ENCODE measurements at regions not wholly inside any gene's neighbourhood (a gene's known extent, or its start where the extent isn't known, plus 50 kb on each side); places are given as distances from the start of the nearest gene placed in this dataset.

DNA sequence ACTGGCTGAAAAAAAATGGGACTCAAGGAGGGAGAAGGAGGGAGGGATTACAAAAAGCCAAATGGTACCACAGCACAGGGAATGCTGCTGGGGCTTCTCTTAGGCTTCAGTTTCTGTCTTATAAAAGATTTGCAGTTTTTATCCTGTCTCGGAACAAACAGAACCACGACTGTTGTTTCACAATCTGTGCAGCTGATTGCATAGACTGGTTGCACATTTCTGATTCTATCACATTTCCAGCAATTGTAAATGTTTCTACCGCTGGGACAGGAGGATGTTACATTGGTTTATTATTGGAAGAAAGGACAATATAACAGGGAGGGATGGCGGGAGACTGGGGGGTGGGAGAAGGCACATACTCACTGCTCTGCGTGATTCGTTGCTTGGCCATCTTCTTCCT is 73.5 kb upstream of the ARID1B start:
- Histone ChIP-seq H3K4me1 (ENCODE audit: control insufficient read depth, insufficient read depth, low read length, poor library complexity, severe bottlenecking) (peaks cover 14% of the 10 kb centered on the region), H3K9me3 (ENCODE audit: control insufficient read depth, low read length) (no peaks in the 10 kb centered on the region), H3K36me3 (ENCODE audit: control insufficient read depth, insufficient read depth, low read length) (no peaks in the 10 kb centered on the region), H3K27ac (ENCODE audit: low read depth, low read length, severe bottlenecking) (no peak overlapping the region), H3K4me3 (ENCODE audit: extremely low read depth, insufficient read depth, low read length, poor library complexity, severe bottlenecking) (no peak overlapping the region)
- WGBS, 2 experiments (ENCODE audit: insufficient coverage in 2 of 2) = 81 to 87% methylated on average over 5 to 6 of the region's 6 CpGs

DNA sequence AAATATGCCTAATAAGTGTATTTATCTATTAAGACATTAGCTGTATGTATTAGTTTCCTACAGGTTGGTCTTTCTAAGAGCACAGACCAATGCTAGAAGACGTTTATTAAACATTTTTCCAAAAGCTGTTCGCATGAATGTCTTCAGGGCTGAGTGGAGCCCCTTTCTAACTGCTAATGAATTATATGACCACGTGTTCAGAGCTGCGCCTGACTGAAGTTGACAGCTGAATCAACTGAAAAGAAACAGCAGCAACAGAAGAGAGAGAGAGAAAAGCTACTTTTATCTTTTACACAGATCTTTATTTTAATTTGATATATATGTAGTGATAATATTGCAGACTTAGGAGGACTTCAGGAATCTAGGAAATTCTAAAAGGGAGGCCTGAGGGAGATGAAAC is 75.2 kb upstream of the ARID1B start:
- Histone ChIP-seq H3K4me1 (ENCODE audit: control insufficient read depth, insufficient read depth, low read length, poor library complexity, severe bottlenecking) (peaks cover 18% of the 10 kb centered on the region), H3K4me3 (ENCODE audit: extremely low read depth, insufficient read depth, low read length, poor library complexity, severe bottlenecking) (no peak overlapping the region), H3K27ac (ENCODE audit: low read depth, low read length, severe bottlenecking) (no peak overlapping the region), H3K36me3 (ENCODE audit: control insufficient read depth, insufficient read depth, low read length) (no peaks in the 10 kb centered on the region), H3K9me3 (ENCODE audit: control insufficient read depth, low read length) (no peaks in the 10 kb centered on the region)
- WGBS, 2 experiments (ENCODE audit: insufficient coverage in 2 of 2) = 83 to 86% methylated on average over 2 of the region's 4 CpGs

DNA sequence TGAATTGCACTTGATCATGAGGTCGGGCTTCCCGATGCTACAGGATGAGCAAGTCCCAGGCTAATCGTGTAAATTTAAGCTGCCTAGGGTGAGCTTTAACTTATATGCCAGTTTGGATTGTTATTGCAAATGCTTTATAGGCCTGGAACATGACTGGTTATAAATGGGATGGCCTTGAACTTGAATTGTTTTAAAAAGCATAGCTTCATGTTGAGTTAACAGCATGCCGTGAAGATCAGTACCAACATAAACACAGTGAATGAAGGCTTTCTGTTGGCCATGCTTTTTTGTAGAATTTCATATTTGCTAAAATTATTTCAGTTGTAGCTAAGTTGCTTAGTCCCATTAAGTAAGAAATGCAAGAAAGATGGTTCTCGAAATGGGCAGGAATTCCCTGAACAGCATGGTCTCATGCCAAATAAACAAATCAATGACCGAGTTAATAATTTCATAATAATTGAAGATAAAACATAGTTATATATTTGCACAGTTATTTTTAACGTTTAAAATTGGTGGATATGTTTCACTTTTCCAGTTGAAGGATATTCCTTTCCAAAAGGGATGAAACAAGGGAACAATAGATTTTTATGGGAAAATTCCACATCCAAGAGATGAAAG is 76.6 kb upstream of the ARID1B start:
- Histone ChIP-seq H3K36me3 (ENCODE audit: control insufficient read depth, insufficient read depth, low read length) (no peaks in the 10 kb centered on the region), H3K4me1 (ENCODE audit: control insufficient read depth, insufficient read depth, low read length, poor library complexity, severe bottlenecking) (peaks cover 18% of the 10 kb centered on the region), H3K4me3 (ENCODE audit: extremely low read depth, insufficient read depth, low read length, poor library complexity, severe bottlenecking) (no peak overlapping the region), H3K27ac (ENCODE audit: low read depth, low read length, severe bottlenecking) (no peak overlapping the region), H3K9me3 (ENCODE audit: control insufficient read depth, low read length) (no peaks in the 10 kb centered on the region)
- WGBS, 2 experiments (ENCODE audit: insufficient coverage in 2 of 2) = 91 to 93% methylated on average over 3 of the region's 7 CpGs

DNA sequence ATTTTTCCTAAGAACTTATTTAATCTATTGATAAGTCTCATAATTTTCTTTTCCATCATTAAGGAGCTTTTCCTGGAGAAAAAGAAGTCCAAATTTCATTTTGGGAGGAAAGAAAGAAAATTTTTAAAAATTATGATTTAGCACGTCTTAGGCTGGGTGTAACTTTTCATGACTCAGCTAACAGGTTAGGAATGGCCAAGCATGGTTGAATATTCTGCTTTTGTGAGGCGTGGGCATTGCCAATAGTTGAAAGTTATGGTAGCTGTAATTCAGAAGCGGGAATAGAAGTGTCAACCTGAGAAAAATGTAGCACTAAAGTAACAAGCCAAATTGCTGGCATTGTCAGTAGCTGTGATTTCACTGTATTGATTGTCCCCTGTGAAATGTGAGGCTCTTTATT is 77.2 kb upstream of the ARID1B start:
- 85 to 96% methylated on average over 3 of the region's 3 CpGs for WGBS, 2 experiments (ENCODE audit: insufficient coverage in 2 of 2)
- H3K27ac ChIP-seq (ENCODE audit: low read depth, low read length, severe bottlenecking) = no peak overlapping the region
- H3K4me3 ChIP-seq (ENCODE audit: extremely low read depth, insufficient read depth, low read length, poor library complexity, severe bottlenecking) = no peak overlapping the region
- no peaks in the 10 kb centered on the region for H3K9me3 ChIP-seq (ENCODE audit: control insufficient read depth, low read length)
- H3K36me3 ChIP-seq (ENCODE audit: control insufficient read depth, insufficient read depth, low read length) = no peaks in the 10 kb centered on the region
- peaks cover 18% of the 10 kb centered on the region for H3K4me1 ChIP-seq (ENCODE audit: control insufficient read depth, insufficient read depth, low read length, poor library complexity, severe bottlenecking)

DNA sequence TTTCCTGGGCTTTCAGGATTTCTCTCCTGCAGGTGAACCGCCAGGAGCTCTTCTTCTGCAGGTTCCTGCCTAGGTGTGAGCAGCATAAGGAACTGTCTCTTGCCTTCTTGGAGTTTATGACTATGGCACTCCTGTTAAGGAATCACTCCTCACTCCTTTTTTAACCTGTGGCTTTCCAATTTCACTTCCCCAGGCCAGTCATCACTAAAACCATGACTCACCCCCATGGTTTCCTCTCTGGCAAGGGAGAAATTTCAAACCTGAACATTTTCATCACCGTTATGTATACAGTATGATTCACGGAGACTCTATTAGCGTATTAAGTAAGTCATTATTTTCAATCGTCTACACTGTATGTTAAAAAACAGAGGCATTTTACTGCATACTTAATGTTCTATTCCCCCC is 78.2 kb upstream of the ARID1B start:
- 86 to 94% methylated on average over 1 to 4 of the region's 5 CpGs for WGBS, 2 experiments (ENCODE audit: insufficient coverage in 2 of 2)
- no peak overlapping the region for H3K27ac ChIP-seq (ENCODE audit: low read depth, low read length, severe bottlenecking)
- H3K4me3 ChIP-seq (ENCODE audit: extremely low read depth, insufficient read depth, low read length, poor library complexity, severe bottlenecking) = no peak overlapping the region

DNA sequence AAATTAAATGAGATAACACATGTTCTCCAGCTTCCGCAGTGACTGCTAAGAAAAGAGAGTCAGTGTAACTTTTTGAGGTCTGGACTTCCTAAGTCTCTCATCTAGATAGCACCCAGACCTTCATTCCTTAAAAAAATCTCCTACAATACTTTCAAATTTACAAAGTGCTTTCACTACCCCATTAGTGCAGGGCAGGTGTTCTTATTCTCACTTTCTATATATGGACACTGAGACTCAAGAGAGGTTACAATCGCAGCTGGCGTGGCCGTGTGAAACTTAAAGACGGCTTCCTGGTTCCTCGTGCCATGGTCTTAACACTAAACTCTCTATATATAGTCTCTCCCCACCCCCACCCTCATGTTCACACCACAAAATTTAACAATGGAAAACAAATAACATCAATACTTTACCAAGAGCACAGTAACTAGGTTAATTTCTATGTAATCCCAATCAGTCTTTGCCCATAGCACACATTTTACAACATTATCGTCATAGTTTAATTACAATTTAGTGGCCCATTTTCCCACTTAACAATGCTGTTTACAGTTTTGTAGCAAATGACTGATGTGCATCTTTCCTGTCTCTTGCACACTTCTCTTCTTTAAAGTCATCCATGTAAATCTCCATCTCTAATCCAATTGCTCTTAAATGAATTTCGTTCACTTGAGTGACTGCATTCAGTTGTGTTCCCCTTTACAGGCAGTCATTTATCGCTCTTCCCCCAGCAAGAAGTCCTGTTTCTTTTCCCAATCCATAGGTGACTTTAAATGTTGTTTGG is 78.8 kb upstream of the ARID1B start:
- 85 to 96% methylated on average over 7 to 8 of the region's 9 CpGs for WGBS, 2 experiments (ENCODE audit: insufficient coverage in 2 of 2)
- Histone ChIP-seq H3K36me3 (ENCODE audit: control insufficient read depth, insufficient read depth, low read length) (no peaks in the 10 kb centered on the region), H3K27ac (ENCODE audit: low read depth, low read length, severe bottlenecking) (no peak overlapping the region), H3K9me3 (ENCODE audit: control insufficient read depth, low read length) (no peaks in the 10 kb centered on the region), H3K4me1 (ENCODE audit: control insufficient read depth, insufficient read depth, low read length, poor library complexity, severe bottlenecking) (peaks cover 11% of the 10 kb centered on the region), H3K4me3 (ENCODE audit: extremely low read depth, insufficient read depth, low read length, poor library complexity, severe bottlenecking) (no peak overlapping the region)

More for the DNA sequence above, 78.2 kb upstream of the ARID1B start:
- H3K4me1 ChIP-seq (ENCODE audit: control insufficient read depth, insufficient read depth, low read length, poor library complexity, severe bottlenecking) = peaks cover 17% of the 10 kb centered on the region
- H3K36me3 ChIP-seq (ENCODE audit: control insufficient read depth, insufficient read depth, low read length) = no peaks in the 10 kb centered on the region
- no peaks in the 10 kb centered on the region for H3K9me3 ChIP-seq (ENCODE audit: control insufficient read depth, low read length)

DNA sequence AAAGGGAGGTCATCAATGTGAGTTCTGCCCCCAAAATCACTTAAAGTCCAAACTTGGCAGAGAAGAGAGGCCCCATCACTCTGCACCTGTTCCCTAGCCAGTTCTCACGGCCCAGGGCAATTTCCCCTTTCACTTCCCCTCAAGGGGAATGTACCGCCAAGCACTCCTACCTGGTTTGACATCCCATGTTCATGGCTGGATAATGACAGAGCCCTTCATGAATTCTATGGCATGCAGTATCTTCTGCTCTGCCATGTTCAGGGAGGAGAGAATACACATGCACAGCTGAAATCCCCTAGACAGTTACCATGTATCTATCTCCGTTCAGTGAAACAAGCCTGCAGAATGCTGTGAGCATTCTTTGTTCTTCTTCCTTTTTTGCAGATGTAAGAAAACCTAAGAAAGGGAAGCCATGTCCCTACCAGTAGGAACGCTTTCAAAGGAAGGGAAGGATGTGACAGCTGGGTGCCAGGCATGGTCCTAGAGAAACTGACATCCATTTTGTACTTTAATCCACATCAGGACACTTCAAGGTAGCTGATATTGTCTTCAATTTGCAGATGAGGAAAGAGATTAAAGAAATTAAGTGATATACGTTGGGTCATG is 79.8 kb upstream of the ARID1B start:
- no peak overlapping the region for H3K27ac ChIP-seq (ENCODE audit: low read depth, low read length, severe bottlenecking)
- H3K4me3 ChIP-seq (ENCODE audit: extremely low read depth, insufficient read depth, low read length, poor library complexity, severe bottlenecking) = no peak overlapping the region
- no peaks in the 10 kb centered on the region for H3K36me3 ChIP-seq (ENCODE audit: control insufficient read depth, insufficient read depth, low read length)
- no peaks in the 10 kb centered on the region for H3K9me3 ChIP-seq (ENCODE audit: control insufficient read depth, low read length)
- WGBS, 2 experiments (ENCODE audit: insufficient coverage in 2 of 2) = 58 to 95% methylated on average over 2 to 3 of the region's 5 CpGs
- H3K4me1 ChIP-seq (ENCODE audit: control insufficient read depth, insufficient read depth, low read length, poor library complexity, severe bottlenecking) = peaks cover 10% of the 10 kb centered on the region

DNA sequence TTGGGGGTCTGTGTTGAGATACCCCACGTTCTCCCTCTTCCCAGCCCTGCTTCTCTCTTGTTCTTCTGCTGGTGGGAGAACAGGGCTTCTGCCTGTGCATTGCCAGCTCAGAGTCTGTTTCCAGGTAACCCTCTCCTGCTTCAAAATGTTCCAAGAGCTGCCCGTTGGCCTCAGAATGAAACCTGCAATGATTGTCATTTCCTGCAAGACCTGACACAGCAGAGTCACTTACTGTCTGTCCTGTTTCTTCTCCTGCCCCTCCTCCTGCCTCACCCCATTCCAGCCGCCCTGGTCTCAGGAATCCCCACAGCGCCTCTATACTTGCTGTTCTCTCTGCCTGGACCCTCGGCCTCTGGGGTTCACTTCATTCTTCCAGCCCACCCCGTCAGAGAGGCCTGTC is 81.4 kb upstream of the ARID1B start:
- Histone ChIP-seq H3K4me3 (ENCODE audit: extremely low read depth, insufficient read depth, low read length, poor library complexity, severe bottlenecking) (no peak overlapping the region), H3K36me3 (ENCODE audit: control insufficient read depth, insufficient read depth, low read length) (no peaks in the 10 kb centered on the region), H3K9me3 (ENCODE audit: control insufficient read depth, low read length) (no peaks in the 10 kb centered on the region), H3K4me1 (ENCODE audit: control insufficient read depth, insufficient read depth, low read length, poor library complexity, severe bottlenecking) (peaks cover 10% of the 10 kb centered on the region), H3K27ac (ENCODE audit: low read depth, low read length, severe bottlenecking) (no peak overlapping the region)
- 93 to 94% methylated on average over 4 to 5 of the region's 6 CpGs for WGBS, 2 experiments (ENCODE audit: insufficient coverage in 2 of 2)

DNA sequence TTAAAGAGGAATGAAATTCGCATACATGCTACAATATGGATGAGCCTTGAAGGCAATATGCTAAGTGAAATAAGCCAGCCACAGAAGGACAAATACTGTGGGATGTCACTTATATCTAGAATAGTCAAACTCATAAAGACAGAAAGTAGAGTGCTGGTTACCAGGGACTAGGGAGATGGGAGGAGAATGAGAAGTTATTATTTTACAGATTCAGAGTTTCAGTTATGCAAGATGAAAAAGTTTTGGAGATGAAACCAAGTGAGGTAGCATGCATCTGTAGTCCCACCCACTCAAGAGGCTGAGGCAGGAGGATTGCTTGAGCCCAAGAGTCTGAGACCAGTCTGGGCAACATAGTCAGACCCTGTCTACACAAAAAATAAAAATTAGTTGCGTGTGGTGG is 82.5 kb upstream of the ARID1B start:
- H3K36me3 ChIP-seq (ENCODE audit: control insufficient read depth, insufficient read depth, low read length) = no peaks in the 10 kb centered on the region
- H3K27ac ChIP-seq (ENCODE audit: low read depth, low read length, severe bottlenecking) = no peak overlapping the region
- no CpG with 5 or more reads among the region's 2 CpGs for WGBS, 2 experiments (ENCODE audit: insufficient coverage in 2 of 2)
- peaks cover 10% of the 10 kb centered on the region for H3K4me1 ChIP-seq (ENCODE audit: control insufficient read depth, insufficient read depth, low read length, poor library complexity, severe bottlenecking)
- no peak overlapping the region for H3K4me3 ChIP-seq (ENCODE audit: extremely low read depth, insufficient read depth, low read length, poor library complexity, severe bottlenecking)
- H3K9me3 ChIP-seq (ENCODE audit: control insufficient read depth, low read length) = no peaks in the 10 kb centered on the region

DNA sequence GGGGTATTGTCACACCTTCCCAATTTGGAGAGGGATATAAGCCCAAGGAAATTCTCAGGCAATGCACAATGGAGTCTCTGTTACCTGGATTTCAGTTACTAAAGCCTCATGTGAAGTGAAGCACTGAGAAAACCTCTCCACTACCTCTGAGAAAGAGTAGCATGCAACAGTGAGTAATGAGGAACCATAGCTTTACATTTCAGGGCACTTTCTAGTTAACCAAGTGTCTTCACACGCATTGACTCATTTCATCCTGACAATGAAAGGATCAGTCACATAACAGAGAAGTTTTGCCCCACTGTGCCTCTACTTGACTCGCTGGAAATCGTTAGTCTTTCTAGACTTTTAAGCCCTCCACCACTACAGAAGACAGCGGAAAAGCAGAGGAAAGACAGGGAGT is 86.2 kb upstream of the ARID1B start:
- no peak overlapping the region for H3K27ac ChIP-seq (ENCODE audit: low read depth, low read length, severe bottlenecking)
- no peaks in the 10 kb centered on the region for H3K36me3 ChIP-seq (ENCODE audit: control insufficient read depth, insufficient read depth, low read length)
- H3K9me3 ChIP-seq (ENCODE audit: control insufficient read depth, low read length) = no peaks in the 10 kb centered on the region
- 87 to 97% methylated on average over 3 to 4 of the region's 4 CpGs for WGBS, 2 experiments (ENCODE audit: insufficient coverage in 2 of 2)
- H3K4me3 ChIP-seq (ENCODE audit: extremely low read depth, insufficient read depth, low read length, poor library complexity, severe bottlenecking) = no peak overlapping the region
- H3K4me1 ChIP-seq (ENCODE audit: control insufficient read depth, insufficient read depth, low read length, poor library complexity, severe bottlenecking) = peaks cover 2% of the 10 kb centered on the region

DNA sequence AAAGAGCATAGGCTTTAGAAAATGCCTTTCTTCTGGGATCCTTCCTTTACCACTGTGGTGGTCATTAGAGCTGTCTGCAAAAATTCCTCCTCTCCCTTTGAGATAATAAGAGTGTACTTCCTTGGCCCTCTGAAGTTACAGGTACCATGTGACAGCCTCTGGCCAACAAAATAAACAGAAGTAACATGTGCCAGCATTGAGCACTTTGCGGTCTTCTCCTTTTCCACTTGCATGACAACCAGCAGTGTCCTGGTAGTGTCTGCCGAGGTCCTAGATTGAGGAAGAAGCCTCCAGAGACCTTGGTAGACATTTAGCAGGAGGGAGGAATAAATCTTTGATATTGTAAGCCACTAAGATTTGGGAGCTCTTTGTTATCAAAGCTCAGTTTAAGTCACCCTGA is 87.5 kb upstream of the ARID1B start:
- H3K9me3 ChIP-seq (ENCODE audit: control insufficient read depth, low read length) = no peaks in the 10 kb centered on the region
- peaks cover 5% of the 10 kb centered on the region for H3K4me1 ChIP-seq (ENCODE audit: control insufficient read depth, insufficient read depth, low read length, poor library complexity, severe bottlenecking)
- H3K27ac ChIP-seq (ENCODE audit: low read depth, low read length, severe bottlenecking) = no peak overlapping the region
- WGBS, 2 experiments (ENCODE audit: insufficient coverage in 2 of 2) = 100% methylated on average over 1 to 2 of the region's 2 CpGs
- no peak overlapping the region for H3K4me3 ChIP-seq (ENCODE audit: extremely low read depth, insufficient read depth, low read length, poor library complexity, severe bottlenecking)
- no peaks in the 10 kb centered on the region for H3K36me3 ChIP-seq (ENCODE audit: control insufficient read depth, insufficient read depth, low read length)

All from mesodermal cell (in vitro differentiated cells).